A673 (cell line): ENCODE measurements at regions not wholly inside any gene's neighbourhood (a gene's known extent, or its start where the extent isn't known, plus 50 kb on each side); places are given as distances from the start of the nearest gene placed in this dataset.

Source experiments
- BruUV-seq: library from RNA; stranded (reverse); fragments of 400-500 nt; replicated peaks from 2 replicates; lab custom pipeline; 2021; lab: Mats Ljungman, UMichigan
- CTCF ChIA-PET: fragments of 300-600 bp; sonication (Branson Sonifier 250); formaldehyde crosslinking; loops from one replicate; lab custom pipeline; 2022; ENCODE audit warnings: antibody characterized with exemption; lab: Charles Lee
- POLR2A ChIA-PET: fragments of 300-600 bp; sonication (Branson Sonifier 250); formaldehyde crosslinking; loops from one replicate; lab custom pipeline; 2022; ENCODE audit warnings: antibody characterized with exemption; ENCODE audit not compliant: low non-redundant PET; lab: Charles Lee
- DNase-seq: peaks from one replicate; pipeline ENCODE4 v3.0.0-alpha.2; 2015; ENCODE audit warnings: low spot score
- H3K27ac ChIP-seq: fragments of 200-600 bp; sonication (generic); 2 replicates; pipeline ENCODE4 v1.5.1; 2016; ENCODE audit warnings: mixed run types, low read depth, mild to moderate bottlenecking, mixed read lengths, antibody characterized with exemption, low read length; ENCODE audit not compliant: poor library complexity, severe bottlenecking
- H3K27me3 ChIP-seq: fragments of 200-600 bp; sonication (generic); replicated peaks from 2 replicates; pipeline ENCODE4 v1.6.1; 2017; ENCODE audit warnings: mixed run types, low read depth, mild to moderate bottlenecking, mixed read lengths, antibody characterized with exemption, low read length; ENCODE audit not compliant: insufficient read depth, poor library complexity
- H3K36me3 ChIP-seq: fragments of 200-600 bp; sonication (generic); 2 replicates; pipeline ENCODE4 v1.6.1; 2016; ENCODE audit warnings: mixed run types, mild to moderate bottlenecking, mixed read lengths, antibody characterized with exemption, low read length; ENCODE audit not compliant: insufficient read depth, poor library complexity, severe bottlenecking
- H3K4me1 ChIP-seq: fragments of 200-600 bp; sonication (generic); 2 replicates; pipeline ENCODE4 v1.6.1; 2017; ENCODE audit warnings: mixed run types, mild to moderate bottlenecking, mixed read lengths, antibody characterized with exemption, low read length; ENCODE audit not compliant: insufficient read depth, poor library complexity, severe bottlenecking
- H3K4me3 ChIP-seq: fragments of 200-600 bp; sonication (generic); 2 replicates; pipeline ENCODE4 v1.5.1; 2016; ENCODE audit warnings: low read depth, mixed run types, mild to moderate bottlenecking, mixed read lengths, low read length; ENCODE audit not compliant: poor library complexity, severe bottlenecking
- H3K9me3 ChIP-seq: fragments of 200-600 bp; sonication (generic); 2 replicates; pipeline ENCODE4 v1.6.1; 2016; ENCODE audit warnings: mixed run types, low read depth, mild to moderate bottlenecking, mixed read lengths, antibody characterized with exemption, low read length; ENCODE audit not compliant: poor library complexity, severe bottlenecking
- CTCF ChIP-seq: fragments of 300-800, 200-600 bp; sonication (generic); conservative IDR thresholded peaks from 2 replicates; pipeline ENCODE4 v1.5.1; 2017; ENCODE audit warnings: low read depth, mild to moderate bottlenecking, antibody characterized with exemption, low read length, moderate library complexity, mixed read lengths
- EZH2 ChIP-seq: fragments of 200-600 bp; sonication (generic); IDR thresholded peaks from 2 replicates; pipeline ENCODE4 v1.6.1; 2017; ENCODE audit warnings: borderline replicate concordance, low read depth, mild to moderate bottlenecking, mixed read lengths, antibody characterized with exemption, low read length; ENCODE audit not compliant: poor library complexity, severe bottlenecking
- intact Hi-C: fragments of 100-400 bp; cut with micrococcal nuclease; formaldehyde crosslinking; loops from one replicate; pipeline ENCODE4 v1.10.0; 2022; ENCODE audit not compliant: unreplicated experiment

GRCh38 chr3:31103623-31104180 is 209.2 kb upstream of the GADL1 start:
- H3K9me3 ChIP-seq, result peaks cover 3% of the 10 kb centered on the region
- intact Hi-C loops, result no loop called here
- no peaks in the 10 kb centered on the region for H3K36me3 ChIP-seq
- no peak overlapping the region for H3K27ac ChIP-seq
- no peak overlapping the region for H3K4me3 ChIP-seq
- POLR2A ChIA-PET, result no interaction called here
- no peak for TF ChIP-seq EZH2
- no peak for TF ChIP-seq CTCF
- CTCF ChIA-PET, result no interaction called here
- peak; percentile 6 for DNase-seq
- no peaks in the 10 kb centered on the region for H3K27me3 ChIP-seq
- no peaks in the 10 kb centered on the region for H3K4me1 ChIP-seq
- no TSS peak for BruUV-seq

- ChIA-PET POLR2A (no interaction called here), CTCF (no interaction called here)
- H3K27me3 ChIP-seq, result no peaks in the 10 kb centered on the region
- no peak overlapping the region for H3K4me3 ChIP-seq
- TF ChIP-seq EZH2, result no peak
- no peak for TF ChIP-seq CTCF
- BruUV-seq, result no TSS peak
- H3K9me3 ChIP-seq, result peaks cover 4% of the 10 kb centered on the region
- intact Hi-C loops, result no loop called here
- no peak overlapping the region for H3K27ac ChIP-seq
- no peaks in the 10 kb centered on the region for H3K36me3 ChIP-seq
- DNase-seq, result no peak
- H3K4me1 ChIP-seq, result no peaks in the 10 kb centered on the region
Measured at GRCh38 chr3:31105011-31105410, 210.6 kb upstream of the GADL1 start.

- intact Hi-C loops, result no loop called here
- DNase-seq, result no peak
- Histone ChIP-seq H3K27ac (no peak overlapping the region), H3K27me3 (no peaks in the 10 kb centered on the region), H3K4me1 (no peaks in the 10 kb centered on the region), H3K4me3 (no peak overlapping the region), H3K9me3 (peaks cover 4% of the 10 kb centered on the region), H3K36me3 (no peaks in the 10 kb centered on the region)
- CTCF ChIA-PET, result no interaction called here
- no TSS peak for BruUV-seq
- POLR2A ChIA-PET, result no interaction called here
- TF ChIP-seq EZH2 (no peak), CTCF (no peak)
Measured at GRCh38 chr3:31105438-31106077, 211.1 kb upstream of the GADL1 start.
